Caco-2 (cell line): ENCODE measurements at regions not wholly inside any gene's neighbourhood (a gene's known extent, or its start where the extent isn't known, plus 50 kb on each side); places are given as distances from the start of the nearest gene placed in this dataset.

Experiments
- BruUV-seq: library from RNA; stranded (reverse); fragments of 400-500 nt; replicated peaks from 2 replicates; lab custom pipeline; 2021; lab: Mats Ljungman, UMichigan
- CTCF ChIA-PET: fragments of 300-600 bp; sonication (Branson Sonifier 250); formaldehyde crosslinking; loops from one replicate; lab custom pipeline; 2022; ENCODE audit warnings: antibody characterized with exemption; lab: Charles Lee
- POLR2A ChIA-PET: fragments of 300-600 bp; sonication (Branson Sonifier 250); formaldehyde crosslinking; loops from one replicate; lab custom pipeline; 2022; ENCODE audit warnings: antibody characterized with exemption; lab: Charles Lee
- DNase-seq, 2 experiments: peaks; one replicate each; pipeline versions ENCODE4 v3.0.0 to v3.0.0-alpha.2; 2020 to 2022
- H3K27me3 ChIP-seq: replicated peaks from 2 replicates; pipeline ENCODE4 v1.6.0; 2011; ENCODE audit warnings: low read length; ENCODE audit not compliant: control insufficient read depth, insufficient read depth
- H3K36me3 ChIP-seq: 2 replicates; pipeline ENCODE4 v1.5.1; 2011; ENCODE audit warnings: low read length; ENCODE audit not compliant: control insufficient read depth, insufficient read depth
- H3K4me1 ChIP-seq: fragments of 250-450 bp; sonication (Bioruptor Pico); 2 replicates; pipeline ENCODE4 v1.5.1; 2020; ENCODE audit warnings: mild to moderate bottlenecking
- H3K4me3 ChIP-seq: 2 replicates; pipeline ENCODE4 v1.5.1; 2011; ENCODE audit warnings: low read depth, mild to moderate bottlenecking, control low read depth, low read length
- H3K9me3 ChIP-seq: fragments of 250-450 bp; sonication (Bioruptor Pico); 2 replicates; pipeline ENCODE4 v1.5.1; 2020; ENCODE audit warnings: mild to moderate bottlenecking, moderate library complexity
- H3K27ac Mint-ChIP-seq: one replicate; pipeline ENCODE4 v1.8.0; 2022; ENCODE audit warnings: mixed read lengths; ENCODE audit not compliant: unreplicated experiment
- H3K27me3 Mint-ChIP-seq: one replicate; pipeline ENCODE4 v1.8.0; 2022; ENCODE audit warnings: mixed read lengths; ENCODE audit not compliant: insufficient read depth, unreplicated experiment
- H3K36me3 Mint-ChIP-seq: one replicate; pipeline ENCODE4 v1.8.0; 2022; ENCODE audit warnings: mild to moderate bottlenecking, mixed read lengths; ENCODE audit not compliant: insufficient read depth, unreplicated experiment
- H3K4me1 Mint-ChIP-seq: one replicate; pipeline ENCODE4 v1.8.0; 2022; ENCODE audit warnings: low read depth, mixed read lengths; ENCODE audit not compliant: unreplicated experiment
- H3K4me3 Mint-ChIP-seq: one replicate; pipeline ENCODE4 v1.8.0; 2022; ENCODE audit warnings: mild to moderate bottlenecking, moderate library complexity, mixed read lengths; ENCODE audit not compliant: unreplicated experiment
- H3K9me3 Mint-ChIP-seq: one replicate; pipeline ENCODE4 v1.8.0; 2022; ENCODE audit warnings: mixed read lengths; ENCODE audit not compliant: unreplicated experiment
- CTCF ChIP-seq, 2 experiments: fragments of 200-600 bp in 1 of 2; IDR thresholded peaks; 1 replicate in 1 of 2; 2 replicates in 1 of 2; pipeline versions ENCODE4 v1.5.1 to v1.8.0; 2011 to 2022; ENCODE audit warnings: antibody characterized with exemption in 1 of 2, control low read depth in 1 of 2, inconsistent platforms in 1 of 2, low read depth in 1 of 2, low read length in 1 of 2, mild to moderate bottlenecking in 1 of 2, moderate library complexity in 1 of 2; ENCODE audit not compliant: insufficient read depth in 1 of 2, severe bottlenecking in 1 of 2, unreplicated experiment in 1 of 2
- intact Hi-C: fragments of 100-400 bp; cut with micrococcal nuclease; formaldehyde crosslinking; loops from one replicate; pipeline ENCODE4 v1.10.0; 2022; ENCODE audit not compliant: unreplicated experiment

GRCh38 chr5:67407979-67408378 lies 211.4 kb upstream of the CD180 start:
- ChIA-PET CTCF (no interaction called here), POLR2A (no interaction called here)
- Mint-ChIP-seq H3K9me3 (no peaks in the 10 kb centered on the region), H3K27me3 (no peaks in the 10 kb centered on the region), H3K36me3 (no peaks in the 10 kb centered on the region), H3K4me1 (peaks cover 10% of the 10 kb centered on the region), H3K27ac (no peak overlapping the region), H3K4me3 (no peak overlapping the region)
- TF ChIP-seq CTCF (IDR thresholded peaks at IDR 0.05; ENCODE audit: insufficient read depth in 1 of 2, low read depth in 1 of 2, low read length in 1 of 2, severe bottlenecking in 1 of 2, unreplicated experiment in 1 of 2): no peak
- H3K4me3 ChIP-seq: no peak overlapping the region
- no peaks in the 10 kb centered on the region for H3K36me3 ChIP-seq
- no TSS peak for BruUV-seq
- DNase-seq: no peak
- no peaks in the 10 kb centered on the region for H3K27me3 ChIP-seq
- intact Hi-C loops: no loop called here
- H3K9me3 ChIP-seq: no peaks in the 10 kb centered on the region
- peaks cover 14% of the 10 kb centered on the region; the same call in 1 of the 2 replicates for H3K4me1 ChIP-seq

DNA sequence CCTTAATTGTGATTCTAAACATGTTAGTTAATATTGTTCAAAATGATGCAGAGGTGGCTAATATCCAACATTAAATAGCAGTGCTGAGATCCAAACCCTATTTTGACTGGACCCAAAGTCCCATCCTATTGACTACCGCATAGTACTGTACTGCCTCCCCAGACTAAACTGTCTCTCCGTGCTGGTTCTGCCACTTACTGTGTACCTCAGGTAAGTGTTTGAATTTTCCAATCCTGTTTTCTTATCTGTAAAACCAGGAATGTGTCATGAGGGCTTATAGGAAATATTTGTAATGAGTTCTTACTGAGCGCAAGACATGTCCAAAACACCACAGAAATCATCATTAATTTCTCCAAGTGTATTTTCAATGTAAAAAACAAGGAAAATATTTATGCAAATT lies 209.2 kb upstream of the CD180 start:
- TF ChIP-seq CTCF (IDR thresholded peaks at IDR 0.05; ENCODE audit: insufficient read depth in 1 of 2, low read depth in 1 of 2, low read length in 1 of 2, severe bottlenecking in 1 of 2, unreplicated experiment in 1 of 2): no peak
- no peaks in the 10 kb centered on the region for H3K9me3 ChIP-seq
- H3K36me3 ChIP-seq: no peaks in the 10 kb centered on the region
- no peaks in the 10 kb centered on the region for H3K36me3 Mint-ChIP-seq
- no peaks in the 10 kb centered on the region for H3K9me3 Mint-ChIP-seq
- CTCF ChIA-PET: no interaction called here
- POLR2A ChIA-PET: interaction anchor here (0.7 kb wide), 1 partner anchor 363 kb away, joined by 5 read pairs; no protein-coding TSS in a partner anchor
- no peaks in the 10 kb centered on the region for H3K27me3 Mint-ChIP-seq
- intact Hi-C loops: no loop called here
- no peak overlapping the region for H3K4me3 Mint-ChIP-seq
- peaks cover 14% of the 10 kb centered on the region; the same call in 1 of the 2 replicates for H3K4me1 ChIP-seq
- no peak for DNase-seq
- no peak overlapping the region for H3K27ac Mint-ChIP-seq
- no peak overlapping the region for H3K4me3 ChIP-seq
- no peaks in the 10 kb centered on the region for H3K27me3 ChIP-seq
- H3K4me1 Mint-ChIP-seq: peaks cover 10% of the 10 kb centered on the region
- no TSS peak for BruUV-seq

GRCh38 chr5:67405101-67405364 lies 208.4 kb upstream of the CD180 start:
- Histone ChIP-seq H3K27me3 (no peaks in the 10 kb centered on the region), H3K36me3 (no peaks in the 10 kb centered on the region), H3K9me3 (no peaks in the 10 kb centered on the region), H3K4me1 (peaks cover 14% of the 10 kb centered on the region; the same call in 1 of the 2 replicates), H3K4me3 (no peak overlapping the region)
- no peak for DNase-seq
- Mint-ChIP-seq H3K4me3 (no peak overlapping the region), H3K4me1 (peaks cover 10% of the 10 kb centered on the region), H3K27ac (no peak overlapping the region), H3K36me3 (no peaks in the 10 kb centered on the region), H3K9me3 (no peaks in the 10 kb centered on the region), H3K27me3 (no peaks in the 10 kb centered on the region)
- no TSS peak for BruUV-seq
- CTCF ChIA-PET: no interaction called here
- no peak for TF ChIP-seq CTCF (IDR thresholded peaks at IDR 0.05; ENCODE audit: insufficient read depth in 1 of 2, low read depth in 1 of 2, low read length in 1 of 2, severe bottlenecking in 1 of 2, unreplicated experiment in 1 of 2)
- POLR2A ChIA-PET: no interaction called here
- intact Hi-C loops: no loop called here
